HT-29 (cell line): ENCODE measurements at regions not wholly inside any gene's neighbourhood (a gene's known extent, or its start where the extent isn't known, plus 50 kb on each side); places are given as distances from the start of the nearest gene placed in this dataset.
"Not testable (repeated sequence)": the region's sequence is repeated elsewhere in the genome, so short reads cannot be mapped to it uniquely, and the experiment has no call there.

Experiments used
- DNase-seq: peaks from one replicate; pipeline ENCODE4 v3.0.0-alpha.2; 2015; ENCODE audit warnings: low spot score

DNA sequence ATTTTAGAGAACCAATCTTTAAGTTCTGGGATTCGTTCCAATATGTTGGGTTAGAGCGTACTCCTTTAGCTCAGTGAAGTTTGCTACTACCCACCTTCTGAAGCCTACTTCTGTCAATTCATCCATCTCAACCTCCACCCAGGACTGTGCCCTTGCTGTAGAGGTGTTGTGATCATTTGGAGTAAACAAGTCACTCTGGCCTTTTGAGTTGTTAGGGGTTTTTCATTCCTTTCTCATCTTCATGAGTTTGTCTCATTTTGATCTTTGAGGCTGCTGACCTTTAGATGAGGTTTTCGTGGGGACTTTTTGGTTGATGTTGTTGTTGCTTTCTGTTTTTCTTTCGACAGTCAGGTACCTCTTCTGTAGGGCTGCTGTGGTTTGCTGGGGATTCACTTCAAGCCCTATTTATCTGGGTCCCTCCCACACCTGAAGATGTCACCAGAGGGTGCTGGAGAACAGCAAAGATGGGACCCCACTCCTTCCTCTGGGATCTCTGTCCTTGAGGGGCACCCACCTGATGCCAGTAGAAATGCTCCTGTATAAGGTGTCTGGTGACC lies 158.4 kb downstream of the ANKRD36B start:
- DNase-seq: not testable (repeated sequence)

DNA sequence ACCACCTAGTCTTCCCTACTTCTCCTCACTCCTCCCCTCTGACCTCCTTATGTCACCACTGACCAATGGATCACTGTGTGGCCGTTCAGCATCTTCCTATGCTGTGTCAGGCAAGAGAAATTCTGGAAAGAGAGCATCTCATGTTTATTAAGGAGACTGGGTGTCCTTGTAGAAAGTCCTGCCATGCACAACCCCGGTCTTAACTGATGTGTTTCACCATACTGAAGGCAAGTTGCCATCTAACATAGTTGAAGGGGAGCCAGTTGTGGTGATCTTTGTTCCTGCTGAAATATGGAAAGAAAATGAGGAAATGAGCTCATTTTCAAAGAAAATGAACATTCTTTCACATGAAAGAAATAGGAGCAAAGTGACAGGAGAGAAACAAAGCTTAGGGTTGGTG lies 167.3 kb downstream of the ANKRD36B start:
- DNase-seq: not testable (repeated sequence)

DNA sequence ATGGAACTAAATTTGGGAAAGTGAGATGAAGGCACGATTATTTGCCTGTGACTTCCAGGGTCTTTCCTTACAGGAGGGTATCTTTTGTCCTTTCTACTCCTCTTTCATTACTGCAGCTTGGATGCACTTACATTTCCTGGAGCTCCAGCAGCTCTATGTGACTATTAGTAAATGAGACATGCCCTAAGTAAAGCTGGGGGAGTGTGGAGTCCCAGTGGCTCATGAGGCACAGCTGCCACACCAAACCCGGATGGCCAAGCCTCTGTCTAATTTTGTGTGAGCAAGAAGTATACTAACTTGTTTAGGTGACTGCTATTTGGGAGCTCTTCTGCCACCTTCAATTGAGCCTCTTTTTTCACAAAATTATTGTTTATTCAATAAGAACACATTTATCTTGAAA lies 183.3 kb downstream of the ANKRD36B start:
- DNase-seq: not testable (repeated sequence)

DNA sequence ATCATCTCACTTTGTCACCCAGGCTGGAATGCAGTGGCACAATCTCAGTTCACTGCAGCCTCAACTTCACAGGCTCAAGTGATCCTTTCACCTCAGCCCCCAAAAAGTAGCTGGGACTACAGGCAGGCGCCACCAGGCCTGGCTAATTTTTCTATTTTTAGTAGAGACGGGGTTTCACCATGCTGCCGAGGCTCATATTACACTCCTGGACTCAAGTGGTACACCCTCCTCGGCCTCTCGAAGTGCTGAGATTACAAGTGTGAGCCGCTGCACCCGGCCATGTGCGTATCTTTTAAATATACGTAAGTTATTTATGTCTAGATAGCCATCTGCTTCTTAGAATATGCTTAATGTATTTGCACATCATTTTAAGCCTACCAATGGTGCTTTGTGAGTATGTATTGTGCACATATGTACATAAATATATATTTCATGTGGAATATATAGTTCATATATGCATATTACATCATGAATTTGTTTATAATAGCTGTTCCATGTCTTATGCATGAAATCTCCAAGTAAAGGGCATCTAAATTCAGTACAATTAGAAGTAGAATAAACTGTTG lies 184.4 kb downstream of the ANKRD36B start:
- not testable (repeated sequence) for DNase-seq

DNA sequence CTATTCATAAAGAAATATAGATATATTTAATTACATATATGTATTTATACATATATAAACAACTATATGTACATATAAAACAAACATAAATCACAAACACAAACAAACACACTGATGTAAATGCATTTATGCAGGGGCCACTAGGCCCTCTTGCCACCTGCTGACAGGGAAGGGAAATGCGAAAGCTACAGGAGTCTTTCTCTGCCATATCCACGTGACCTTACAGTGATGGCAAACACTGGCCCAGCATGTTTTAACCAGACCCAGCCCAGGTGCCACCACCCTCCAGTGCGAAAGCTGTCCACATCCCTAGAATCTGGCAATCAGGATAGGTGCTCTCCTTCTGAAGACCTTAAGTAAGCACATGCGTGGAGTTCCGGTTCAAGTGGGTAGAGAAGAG lies 187.0 kb downstream of the ANKRD36B start:
- not testable (repeated sequence) for DNase-seq

DNA sequence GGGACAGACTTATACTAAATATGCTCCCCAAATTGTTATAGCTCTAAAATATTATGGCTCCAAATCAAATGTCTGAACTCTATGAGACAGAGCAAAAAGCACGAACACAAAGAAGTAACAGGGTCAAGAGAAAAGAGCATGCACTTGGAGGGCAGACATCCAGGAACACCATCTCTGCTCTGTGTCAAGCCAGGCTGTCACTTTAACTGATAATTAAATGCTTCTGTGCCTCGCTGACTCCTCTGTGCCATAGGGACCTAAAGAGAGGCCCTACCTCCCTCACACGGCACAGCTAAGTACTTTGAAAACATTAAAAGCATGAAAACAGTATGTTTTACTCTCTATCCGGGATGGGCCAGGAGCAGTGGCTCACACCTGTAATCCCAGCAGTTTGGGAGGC lies 194.0 kb downstream of the ANKRD36B start:
- DNase-seq: not testable (repeated sequence)

DNA sequence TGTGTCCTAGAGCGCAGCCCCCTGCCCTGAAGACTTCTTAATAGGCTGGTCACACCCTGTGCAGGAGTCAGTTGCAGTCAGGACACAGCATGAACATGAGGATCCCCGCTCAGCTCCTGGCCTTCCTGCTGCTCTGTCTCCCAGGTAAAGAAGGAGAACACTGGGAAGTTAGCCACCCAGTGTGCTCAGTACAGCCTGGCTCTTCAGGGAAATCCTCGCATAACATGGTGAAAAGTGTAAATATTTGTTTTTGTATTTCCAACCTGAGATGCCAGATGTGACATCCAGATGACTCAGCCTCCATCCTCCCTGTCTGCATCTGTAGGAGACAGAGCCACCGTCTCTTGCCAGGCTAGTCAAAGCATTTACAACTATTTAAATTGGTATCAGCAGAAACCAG lies 203.9 kb downstream of the ANKRD36B start:
- DNase-seq: not testable (repeated sequence)

DNA sequence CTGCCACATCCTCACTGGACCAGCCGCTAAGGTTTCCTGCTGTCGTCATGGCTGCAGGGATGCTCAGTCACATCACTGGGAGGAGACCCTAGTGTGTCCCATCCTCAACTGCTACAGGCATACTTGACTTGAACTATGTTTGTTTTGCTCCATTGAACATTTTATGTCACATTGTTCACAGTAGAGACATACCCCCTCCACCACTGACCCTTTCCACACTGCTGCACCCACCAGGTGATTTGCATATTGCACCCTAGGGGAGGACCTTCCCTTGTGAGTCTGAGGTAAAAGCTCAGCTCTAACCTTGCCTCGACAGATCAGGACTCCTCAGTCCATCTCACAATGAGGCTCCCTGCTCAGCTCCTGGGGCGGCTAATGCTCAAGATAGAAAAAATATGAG lies 213.8 kb downstream of the ANKRD36B start:
- not testable (repeated sequence) for DNase-seq

DNA sequence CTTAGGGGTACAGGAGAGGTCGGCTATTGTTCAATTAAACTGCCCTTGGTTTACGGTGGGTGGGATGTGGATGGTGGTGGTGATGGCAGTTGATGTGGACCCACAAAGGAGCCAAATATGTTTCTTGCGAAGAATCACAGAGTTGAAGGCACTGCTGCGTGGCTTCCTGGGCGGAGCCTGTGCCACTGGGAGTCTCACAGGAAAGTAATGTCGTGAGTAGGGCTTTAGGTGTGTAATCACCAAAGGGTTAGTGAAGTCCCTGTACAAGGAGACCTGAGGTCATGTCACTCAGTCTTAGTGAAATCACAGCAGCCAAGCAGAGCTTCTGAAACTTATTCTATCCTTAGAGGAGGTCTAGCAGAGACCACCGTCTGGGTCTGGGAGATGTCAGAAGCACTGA lies 215.3 kb downstream of the ANKRD36B start:
- not testable (repeated sequence) for DNase-seq

DNA sequence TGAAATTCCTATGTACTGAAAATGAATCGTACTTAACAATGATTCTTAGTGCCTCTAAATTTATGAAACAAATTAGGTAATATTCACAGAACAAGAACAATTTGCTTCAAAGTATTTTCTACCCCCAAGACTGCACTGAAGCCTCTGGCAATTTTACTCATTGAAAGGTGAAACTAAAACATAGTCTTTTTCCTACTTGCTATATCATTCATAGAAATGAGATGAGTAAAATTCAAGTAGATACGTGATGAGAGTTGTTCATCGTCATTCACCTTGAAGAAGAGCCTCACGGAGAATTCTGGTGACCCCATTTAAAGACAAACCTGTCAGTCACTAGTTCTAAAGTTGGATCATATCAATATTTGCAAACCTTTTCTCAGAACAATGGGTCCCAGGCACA lies 226.5 kb downstream of the ANKRD36B start:
- DNase-seq: not testable (repeated sequence)

DNA sequence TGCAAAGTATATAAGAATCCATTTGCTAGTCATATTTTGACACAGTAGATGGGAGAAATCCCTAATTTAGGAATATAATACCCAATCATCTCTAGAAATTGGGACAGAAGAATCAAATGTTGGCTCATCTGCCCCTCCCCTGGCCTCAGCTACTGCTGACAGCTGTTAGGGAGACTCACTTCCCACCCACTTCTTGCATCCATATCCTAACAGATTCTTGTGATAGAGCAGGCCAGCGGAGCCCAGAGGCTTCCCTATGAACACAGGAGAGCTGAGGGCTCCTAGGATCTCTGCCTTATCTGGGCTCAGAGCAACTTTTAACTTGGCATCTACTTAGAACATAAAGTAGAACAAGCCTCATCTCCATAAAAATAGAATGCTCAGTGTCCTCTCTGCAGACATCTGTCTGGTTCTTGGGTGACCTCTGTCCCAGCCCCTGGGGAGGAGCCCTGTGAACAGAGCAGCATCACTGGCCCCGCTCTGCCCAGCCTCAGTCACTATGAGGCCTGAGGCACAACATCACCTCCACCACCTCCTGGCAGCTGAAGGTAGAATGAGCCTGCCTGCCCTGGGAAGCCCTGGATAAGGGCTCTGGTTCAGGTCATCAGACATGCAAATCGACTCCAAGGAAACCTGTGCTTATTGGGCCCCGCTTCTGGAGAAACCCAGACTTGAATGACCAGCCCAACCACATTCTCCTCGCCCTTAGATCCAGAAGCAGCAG lies 229.7 kb downstream of the ANKRD36B start:
- DNase-seq: peak; percentile 35

DNA sequence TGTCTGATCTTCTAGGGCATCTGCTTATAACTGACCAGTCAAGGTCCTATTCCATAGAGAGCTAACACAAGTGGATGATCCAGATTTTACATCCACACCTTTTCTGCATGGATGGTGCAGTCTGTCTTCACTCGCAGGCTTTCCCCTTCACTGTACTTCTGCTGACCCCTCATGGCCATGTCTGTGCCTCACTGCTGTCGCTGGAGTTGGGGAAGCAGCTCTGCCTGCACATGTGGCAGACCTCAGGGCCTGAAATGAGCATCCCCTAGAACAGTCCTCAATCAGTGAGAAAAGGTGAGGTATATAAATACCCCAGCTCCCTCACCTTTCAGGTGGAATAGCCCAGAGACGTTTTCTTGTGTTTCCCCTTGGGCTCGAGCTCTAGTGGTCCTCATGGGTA lies 233.8 kb downstream of the ANKRD36B start:
- no peak for DNase-seq

DNA sequence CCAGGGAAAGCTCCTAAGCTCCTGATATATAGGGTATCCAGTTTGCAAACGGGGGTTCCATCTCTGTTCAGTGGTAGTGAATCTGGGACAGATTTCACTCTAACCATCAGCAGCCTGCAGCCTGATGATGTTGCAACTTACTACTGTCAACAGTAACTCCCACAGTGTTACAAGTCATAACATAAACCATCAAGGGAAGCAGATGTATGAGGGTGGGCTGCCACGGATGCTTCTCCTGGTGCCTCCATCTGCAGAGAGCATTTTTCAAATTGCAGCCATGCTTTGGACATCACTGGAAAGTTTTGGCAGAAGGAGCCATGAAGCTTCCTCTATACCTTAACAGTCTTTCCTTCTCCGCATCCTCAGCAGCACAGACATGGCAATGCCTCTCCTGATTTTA lies 234.5 kb downstream of the ANKRD36B start:
- DNase-seq: no peak

DNA sequence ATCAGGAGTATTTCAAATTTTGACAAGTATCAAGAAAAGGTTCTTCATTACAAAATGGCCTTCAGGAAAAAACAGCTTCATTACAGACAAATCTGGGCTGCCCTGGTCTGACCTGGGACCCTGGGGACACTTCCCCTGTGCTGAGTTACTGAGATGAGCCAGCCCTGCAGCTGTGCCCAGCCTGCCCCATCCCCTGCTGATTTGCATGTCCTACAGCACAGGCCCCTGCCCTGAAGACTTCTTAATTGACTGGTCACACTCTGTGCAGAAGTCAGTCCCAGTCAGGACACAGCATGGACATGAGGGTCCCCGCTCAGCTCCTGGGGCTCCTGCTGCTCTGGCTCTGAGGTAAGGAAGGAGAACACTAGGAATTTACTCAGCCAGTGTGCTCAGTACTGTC lies 235.1 kb downstream of the ANKRD36B start:
- DNase-seq: no peak

DNA sequence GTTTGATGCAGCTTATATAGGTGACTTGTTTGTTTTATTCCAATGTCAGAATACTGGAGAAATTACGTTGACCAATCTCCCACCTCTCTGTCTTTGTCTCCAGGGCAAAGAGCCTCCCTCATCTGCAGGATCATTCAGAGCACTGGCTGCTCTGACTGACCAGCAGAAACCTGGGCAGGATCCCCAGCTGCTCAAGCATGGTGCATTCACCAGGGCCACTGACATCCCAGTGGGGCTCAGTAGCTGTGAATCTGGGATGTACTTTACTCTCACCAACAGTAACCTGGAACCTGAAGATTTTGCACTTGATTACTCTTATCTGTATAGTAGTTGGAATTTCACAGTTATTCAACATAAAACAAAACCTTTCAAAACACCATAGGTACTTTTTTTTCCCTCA lies 235.9 kb downstream of the ANKRD36 start:
- DNase-seq: no peak

DNA sequence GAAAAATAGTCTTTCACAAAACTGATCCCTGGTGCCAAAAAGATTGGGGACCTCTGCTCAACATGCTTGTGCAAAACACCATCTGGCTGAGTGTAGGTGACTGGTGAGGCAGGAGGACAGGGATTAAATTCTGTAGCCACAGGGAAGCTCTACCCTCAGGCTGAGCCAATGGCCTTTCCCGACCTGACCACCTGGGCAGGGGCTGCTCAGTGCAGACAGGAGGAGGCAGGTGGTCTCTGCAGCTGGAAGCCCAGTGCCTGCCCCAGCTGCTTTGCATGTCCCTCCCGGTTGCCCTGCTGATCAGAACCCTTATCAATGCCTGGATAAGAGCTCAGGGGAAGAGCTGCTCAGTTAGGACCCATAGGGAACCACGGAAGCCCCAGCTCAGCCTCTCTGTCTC lies 235.3 kb downstream of the ANKRD36 start:
- DNase-seq: no peak

DNA sequence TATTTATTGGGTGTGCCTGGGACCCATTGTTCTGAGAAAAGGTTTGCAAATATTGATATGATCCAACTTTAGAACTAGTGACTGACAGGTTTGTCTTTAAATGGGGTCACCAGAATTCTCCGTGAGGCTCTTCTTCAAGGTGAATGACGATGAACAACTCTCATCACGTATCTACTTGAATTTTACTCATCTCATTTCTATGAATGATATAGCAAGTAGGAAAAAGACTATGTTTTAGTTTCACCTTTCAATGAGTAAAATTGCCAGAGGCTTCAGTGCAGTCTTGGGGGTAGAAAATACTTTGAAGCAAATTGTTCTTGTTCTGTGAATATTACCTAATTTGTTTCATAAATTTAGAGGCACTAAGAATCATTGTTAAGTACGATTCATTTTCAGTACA lies 232.0 kb downstream of the ANKRD36 start:
- not testable (repeated sequence) for DNase-seq

DNA sequence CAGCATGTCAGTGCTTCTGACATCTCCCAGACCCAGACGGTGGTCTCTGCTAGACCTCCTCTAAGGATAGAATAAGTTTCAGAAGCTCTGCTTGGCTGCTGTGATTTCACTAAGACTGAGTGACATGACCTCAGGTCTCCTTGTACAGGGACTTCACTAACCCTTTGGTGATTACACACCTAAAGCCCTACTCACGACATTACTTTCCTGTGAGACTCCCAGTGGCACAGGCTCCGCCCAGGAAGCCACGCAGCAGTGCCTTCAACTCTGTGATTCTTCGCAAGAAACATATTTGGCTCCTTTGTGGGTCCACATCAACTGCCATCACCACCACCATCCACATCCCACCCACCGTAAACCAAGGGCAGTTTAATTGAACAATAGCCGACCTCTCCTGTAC lies 220.7 kb downstream of the ANKRD36 start:
- DNase-seq: not testable (repeated sequence)

DNA sequence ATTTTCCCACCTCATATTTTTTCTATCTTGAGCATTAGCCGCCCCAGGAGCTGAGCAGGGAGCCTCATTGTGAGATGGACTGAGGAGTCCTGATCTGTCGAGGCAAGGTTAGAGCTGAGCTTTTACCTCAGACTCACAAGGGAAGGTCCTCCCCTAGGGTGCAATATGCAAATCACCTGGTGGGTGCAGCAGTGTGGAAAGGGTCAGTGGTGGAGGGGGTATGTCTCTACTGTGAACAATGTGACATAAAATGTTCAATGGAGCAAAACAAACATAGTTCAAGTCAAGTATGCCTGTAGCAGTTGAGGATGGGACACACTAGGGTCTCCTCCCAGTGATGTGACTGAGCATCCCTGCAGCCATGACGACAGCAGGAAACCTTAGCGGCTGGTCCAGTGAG lies 219.2 kb downstream of the ANKRD36 start:
- not testable (repeated sequence) for DNase-seq

DNA sequence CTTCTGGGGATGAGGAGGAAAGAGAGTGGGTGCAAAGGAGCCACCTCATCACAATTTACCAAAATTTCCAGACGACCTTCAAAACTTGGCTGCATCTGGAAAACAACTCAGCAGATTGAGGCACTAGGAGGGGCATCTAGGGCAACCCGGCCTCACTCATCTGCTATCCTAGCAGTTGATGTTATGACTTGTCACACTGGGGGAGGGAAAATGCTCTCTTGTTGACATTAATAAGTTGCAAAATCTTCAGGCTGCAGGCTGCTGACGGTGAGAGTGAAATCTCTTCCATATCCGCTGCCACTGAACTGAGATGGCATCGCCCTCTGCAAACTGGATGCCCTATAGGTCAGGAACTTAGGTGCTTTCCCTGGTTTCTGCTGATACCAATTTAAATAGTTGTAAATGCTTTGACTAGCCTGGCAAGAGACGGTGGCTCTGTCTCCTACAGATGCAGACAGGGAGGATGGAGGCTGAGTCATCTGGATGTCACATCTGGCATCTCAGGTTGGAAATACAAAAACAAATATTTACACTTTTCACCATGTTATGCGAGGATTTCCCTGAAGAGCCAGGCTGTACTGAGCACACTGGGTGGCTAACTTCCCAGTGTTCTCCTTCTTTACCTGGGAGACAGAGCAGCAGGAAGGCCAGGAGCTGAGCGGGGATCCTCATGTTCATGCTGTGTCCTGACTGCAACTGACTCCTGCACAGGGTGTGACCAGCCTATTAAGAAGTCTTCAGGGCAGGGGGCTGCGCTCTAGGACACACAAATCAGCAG lies 209.2 kb downstream of the ANKRD36 start:
- not testable (repeated sequence) for DNase-seq

DNA sequence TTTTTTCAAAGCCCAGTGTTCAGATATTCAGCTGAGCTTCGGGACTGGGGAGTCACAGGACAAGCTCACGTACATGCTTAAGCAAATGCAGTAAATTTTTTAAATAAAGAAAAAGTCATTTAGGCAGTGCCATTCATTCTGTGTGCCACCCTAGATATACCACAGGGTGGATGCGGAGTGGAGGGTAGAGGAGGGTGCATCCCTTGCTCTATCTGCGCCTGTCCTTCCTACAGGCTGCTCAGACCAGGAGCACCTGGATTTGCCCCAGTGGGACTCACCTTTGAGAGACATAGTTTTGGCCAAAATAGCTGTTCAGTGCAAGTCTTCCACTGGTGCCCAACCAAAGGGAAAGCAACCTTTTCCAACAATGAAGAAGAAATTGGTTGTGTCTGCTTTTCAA lies 202.4 kb downstream of the ANKRD36 start:
- not testable (repeated sequence) for DNase-seq

DNA sequence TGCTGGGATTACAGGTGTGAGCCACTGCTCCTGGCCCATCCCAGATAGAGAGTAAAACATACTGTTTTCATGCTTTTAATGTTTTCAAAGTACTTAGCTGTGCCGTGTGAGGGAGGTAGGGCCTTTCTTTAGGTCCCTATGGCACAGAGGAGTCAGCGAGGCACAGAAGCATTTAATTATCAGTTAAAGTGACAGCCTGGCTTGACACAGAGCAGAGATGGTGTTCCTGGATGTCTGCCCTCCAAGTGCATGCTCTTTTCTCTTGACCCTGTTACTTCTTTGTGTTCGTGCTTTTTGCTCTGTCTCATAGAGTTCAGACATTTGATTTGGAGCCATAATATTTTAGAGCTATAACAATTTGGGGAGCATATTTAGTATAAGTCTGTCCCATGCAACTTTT lies 199.5 kb downstream of the ANKRD36 start:
- not testable (repeated sequence) for DNase-seq
